Endothelial cell of umbilical vein (primary cell): ENCODE measurements at regions not wholly inside any gene's neighbourhood (a gene's known extent, or its start where the extent isn't known, plus 50 kb on each side); places are given as distances from the start of the nearest gene placed in this dataset.

Experiments used
- BruUV-seq: library from RNA; stranded (reverse); fragments of 400-500 nt; replicated peaks from 2 replicates; lab custom pipeline; 2021; lab: Mats Ljungman, UMichigan
- CTCF ChIA-PET: fragments of 300-600, 350-600 bp; sonication (Branson Sonifier 250); formaldehyde crosslinking; loops from one replicate; lab custom pipeline; 2021; ENCODE audit warnings: antibody characterized with exemption, inconsistent platforms; lab: Charles Lee
- POLR2A ChIA-PET: fragments of 300-600, 350-600 bp; sonication (Branson Sonifier 250); formaldehyde crosslinking; loops from one replicate; lab custom pipeline; 2021; ENCODE audit warnings: antibody characterized with exemption, inconsistent platforms; lab: Charles Lee
- DNase-seq: peaks from one replicate; pipeline ENCODE4 v3.0.0-alpha.2; 2011; ENCODE audit warnings: low read depth, low spot score
- FAIRE-seq: peaks from 2 replicates; lab custom pipeline; 2011; peaks lifted over from hg19 to GRCh38; lab: Jason Lieb, UNC
- H2AFZ ChIP-seq: 2 replicates; pipeline ENCODE4 v1.6.0; 2012; ENCODE audit warnings: low read depth, low read length, control low read depth, inconsistent platforms
- H3K27ac ChIP-seq: 2 replicates; pipeline ENCODE4 v1.5.1; 2011; ENCODE audit warnings: low read depth, mild to moderate bottlenecking, control low read depth, low read length, moderate library complexity; ENCODE audit not compliant: insufficient read depth
- H3K27me3 ChIP-seq, 2 experiments: 2 replicates each; pipeline versions ENCODE4 v1.6.0 to v1.6.1; 2011; ENCODE audit warnings: low read length in 2 of 2, mixed read lengths in 1 of 2; ENCODE audit not compliant: control insufficient read depth in 2 of 2, insufficient read depth in 2 of 2
- H3K36me3 ChIP-seq, 2 experiments: 2 replicates in 1 of 2; 3 replicates in 1 of 2; pipeline ENCODE4 v1.5.1; 2011; ENCODE audit warnings: low read length in 2 of 2, mild to moderate bottlenecking in 1 of 2, moderate library complexity in 1 of 2; ENCODE audit not compliant: control insufficient read depth in 2 of 2, insufficient read depth in 2 of 2; ENCODE audit errors: extremely low read depth in 1 of 2
- H3K4me1 ChIP-seq: 3 replicates; pipeline ENCODE4 v1.5.1; 2011; ENCODE audit warnings: mild to moderate bottlenecking, low read length; ENCODE audit not compliant: control insufficient read depth, insufficient read depth; ENCODE audit errors: extremely low read depth
- H3K4me2 ChIP-seq: 2 replicates; pipeline ENCODE4 v1.6.1; 2011; ENCODE audit warnings: low read length, control low read depth, mixed read lengths; ENCODE audit not compliant: insufficient read depth
- H3K4me3 ChIP-seq, 3 experiments: fragments of 200-600 bp in 1 of 3; sonication (generic), shearing (Covaris generic) in 1 of 3; replicated peaks in 1 of 3; 2 replicates each; pipeline ENCODE4 v1.5.1; 2011 to 2016; ENCODE audit warnings: control low read depth in 3 of 3, low read length in 3 of 3, mild to moderate bottlenecking in 2 of 3, inconsistent platforms in 1 of 3, low read depth in 1 of 3, moderate library complexity in 1 of 3; ENCODE audit not compliant: insufficient read depth in 1 of 3
- H3K79me2 ChIP-seq: 2 replicates; pipeline ENCODE4 v1.6.0; 2012; ENCODE audit warnings: low read length, inconsistent platforms; ENCODE audit not compliant: control insufficient read depth, insufficient read depth
- H3K9ac ChIP-seq: replicated peaks from 2 replicates; pipeline ENCODE3; 2011; ENCODE audit warnings: low read length, control low read depth; ENCODE audit not compliant: insufficient read depth; ENCODE audit errors: extremely low read depth
- H3K9me1 ChIP-seq: replicated peaks from 3 replicates; pipeline ENCODE4 v1.6.0; 2011; ENCODE audit warnings: mild to moderate bottlenecking, low read length; ENCODE audit not compliant: control insufficient read depth, insufficient read depth; ENCODE audit errors: extremely low read depth
- H3K9me3 ChIP-seq: replicated peaks from 2 replicates; pipeline ENCODE4 v1.5.1; 2012; ENCODE audit warnings: low read length, inconsistent platforms; ENCODE audit not compliant: control insufficient read depth, insufficient read depth
- H4K20me1 ChIP-seq: replicated peaks from 2 replicates; pipeline ENCODE3; 2011; ENCODE audit warnings: mild to moderate bottlenecking, low read length; ENCODE audit not compliant: control insufficient read depth, insufficient read depth; ENCODE audit errors: extremely low read depth
- CTCF ChIP-seq, 2 donors: IDR thresholded peaks; 1 replicate in 1 of 2; 2 replicates in 1 of 2; pipeline ENCODE4 v1.5.1; 2011; ENCODE audit warnings: low read length in 2 of 2, mild to moderate bottlenecking in 2 of 2, moderate library complexity in 2 of 2, control low read depth in 1 of 2, inconsistent platforms in 1 of 2, low read depth in 1 of 2; ENCODE audit not compliant: insufficient read depth in 1 of 2; ENCODE audit errors: extremely low read depth in 1 of 2
- EZH2 ChIP-seq: IDR thresholded peaks from 2 replicates; pipeline ENCODE4 v1.6.1; 2012; ENCODE audit warnings: borderline replicate concordance, low read depth, mild to moderate bottlenecking, moderate library complexity, low read length, inconsistent platforms; ENCODE audit not compliant: severe bottlenecking
- FOS ChIP-seq: IDR thresholded peaks from 2 replicates; pipeline ENCODE4 v1.6.1; 2011; ENCODE audit warnings: mild to moderate bottlenecking, low read length, moderate library complexity, borderline replicate concordance; ENCODE audit not compliant: insufficient read depth
- GATA2 ChIP-seq: IDR thresholded peaks from 2 replicates; pipeline ENCODE4 v1.7.0; 2011; ENCODE audit warnings: low read depth, mild to moderate bottlenecking, moderate library complexity, mixed read lengths, low read length; ENCODE audit not compliant: insufficient read length, insufficient read depth
- JUN ChIP-seq: IDR thresholded peaks from 2 replicates; pipeline ENCODE4 v1.6.1; 2011; ENCODE audit warnings: borderline replicate concordance, low read depth; ENCODE audit not compliant: insufficient read length, insufficient read depth
- MAX ChIP-seq: IDR thresholded peaks from 2 replicates; pipeline ENCODE4 v1.6.1; 2011; ENCODE audit not compliant: insufficient read depth, insufficient read length
- MYC ChIP-seq: IDR thresholded peaks from one replicate; pipeline ENCODE4 v1.6.1; 2011; ENCODE audit warnings: mild to moderate bottlenecking, low read depth, low read length
- POLR2A ChIP-seq: IDR thresholded peaks from 2 replicates; pipeline ENCODE4 v1.6.1; 2012; ENCODE audit warnings: low read depth, mild to moderate bottlenecking, control low read depth, low read length
- POLR2AphosphoS5 ChIP-seq: IDR thresholded peaks from 2 replicates; pipeline ENCODE4 v1.6.1; 2012; ENCODE audit warnings: low read depth, mild to moderate bottlenecking, control low read depth, low read length, moderate library complexity; ENCODE audit not compliant: insufficient read depth
- dilution Hi-C: fragments of 300-500 bp; cut with MboI; formaldehyde crosslinking; loops from one replicate; pipeline ENCODE4 v1.15.0; 2019; ENCODE audit warnings: low sequenced_read_pairs; ENCODE audit not compliant: extremely low pct_ligation_motif_present
- intact Hi-C: fragments of 100-400 bp; cut with micrococcal nuclease; formaldehyde crosslinking; loops from one replicate; pipeline ENCODE4 v1.10.0; 2022

GRCh38 chr16:77062878-77063675 is 127.9 kb upstream of the MON1B start:
- H2AFZ ChIP-seq = no peak overlapping the region
- H3K4me1 ChIP-seq = no peaks in the 10 kb centered on the region
- H4K20me1 ChIP-seq = no peaks in the 10 kb centered on the region
- FAIRE-seq (no peak), DNase-seq (peak; percentile 14)
- H3K27me3 ChIP-seq = no peaks in the 10 kb centered on the region
- no peaks in the 10 kb centered on the region for H3K9me3 ChIP-seq
- ChIA-PET POLR2A (no interaction called here), CTCF (no interaction called here)
- no peak overlapping the region for H3K4me3 ChIP-seq
- no TSS peak for BruUV-seq
- H3K79me2 ChIP-seq = no peaks in the 10 kb centered on the region
- H3K9ac ChIP-seq = no peak overlapping the region
- H3K9me1 ChIP-seq = no peaks in the 10 kb centered on the region
- no peak overlapping the region for H3K27ac ChIP-seq
- intact Hi-C loops (no loop called here), dilution Hi-C loops (no loop called here)
- TF ChIP-seq JUN (peak; percentile 9), MYC (no peak)
- H3K4me2 ChIP-seq = no peak overlapping the region
- H3K36me3 ChIP-seq = no peaks in the 10 kb centered on the region

- Histone ChIP-seq H3K27ac (no peak overlapping the region), H3K4me3 (no peak overlapping the region), H3K36me3 (no peaks in the 10 kb centered on the region), H3K4me2 (no peak overlapping the region), H3K9me3 (no peaks in the 10 kb centered on the region), H3K9me1 (no peaks in the 10 kb centered on the region), H3K27me3 (no peaks in the 10 kb centered on the region), H3K4me1 (no peaks in the 10 kb centered on the region), H4K20me1 (no peaks in the 10 kb centered on the region), H2AFZ (no peak overlapping the region), H3K79me2 (no peaks in the 10 kb centered on the region), H3K9ac (no peak overlapping the region)
- POLR2A ChIA-PET = no interaction called here
- BruUV-seq = no TSS peak
- DNase-seq (peak; percentile 19), FAIRE-seq (no peak)
- intact Hi-C loops (no loop called here), dilution Hi-C loops (no loop called here)
- CTCF ChIA-PET = no interaction called here
- TF ChIP-seq FOS (no peak), POLR2AphosphoS5 (no peak), GATA2 (no peak), CTCF (IDR thresholded peaks at IDR 0.05; ENCODE audit: extremely low read depth in 1 of 2, insufficient read depth in 1 of 2, low read depth in 1 of 2, low read length in 2 of 2) (no peak), MAX (no peak), JUN (no peak), POLR2A (no peak), MYC (no peak), EZH2 (no peak)
These were observed 127.3 kb upstream of the MON1B start for GRCh38 chr16:77063676-77064016.
